Gastrocnemius medialis (tissue), 4 donors: ENCODE measurements at regions not wholly inside any gene's neighbourhood (a gene's known extent, or its start where the extent isn't known, plus 50 kb on each side); places are given as distances from the start of the nearest gene placed in this dataset.

ENCODE experiments used
- CTCF ChIP-seq, 5 experiments: fragments of 450-650 bp in 3 of 5; fragments of 200-600 bp in 2 of 5; sonication (generic) in 2 of 5; IDR thresholded peaks in 4 of 5; conservative IDR thresholded peaks in 1 of 5; 1 replicate in 4 of 5; 2 replicates in 1 of 5; pipeline ENCODE4 v1.5.1; 2016 to 2019; ENCODE audit warnings: antibody characterized with exemption in 5 of 5, mild to moderate bottlenecking in 3 of 5, moderate library complexity in 3 of 5
- POLR2A ChIP-seq, 2 donors: fragments of 450-650 bp; IDR thresholded peaks; one replicate each; pipeline ENCODE4 v1.6.1; 2017; ENCODE audit warnings: antibody characterized with exemption in 2 of 2, mild to moderate bottlenecking in 2 of 2, moderate library complexity in 2 of 2

GRCh38 chr20:55685425-55685824 is 319.9 kb downstream of the CBLN4 start:
- no peak for TF ChIP-seq CTCF (IDR thresholded peaks at IDR 0.05 in 4 of 5, conservative IDR thresholded peaks at IDR 0.05 in 1 of 5)
- TF ChIP-seq POLR2A (IDR thresholded peaks at IDR 0.05) = no peak
